Prostate gland (tissue), 2 donors: ENCODE measurements at regions not wholly inside any gene's neighbourhood (a gene's known extent, or its start where the extent isn't known, plus 50 kb on each side); places are given as distances from the start of the nearest gene placed in this dataset.

Experiments
- DNase-seq: peaks from one replicate; pipeline ENCODE4 v3.0.0-alpha.2; 2019; ENCODE audit warnings: low spot score
- H3K27ac ChIP-seq, 2 donors: fragments of 200-600 bp; sonication (generic); 2 replicates each; pipeline ENCODE4 v1.5.1; 2017 to 2019
- H3K27me3 ChIP-seq: fragments of 200-600 bp; sonication (generic); replicated peaks from 2 replicates; pipeline ENCODE4 v1.5.1; 2019; ENCODE audit not compliant: insufficient read depth
- H3K36me3 ChIP-seq, 2 donors: fragments of 200-600 bp; sonication (generic); 1 replicate in 1 of 2; 2 replicates in 1 of 2; pipeline versions ENCODE4 v1.5.1 to v1.8.1; 2017 to 2019
- H3K4me1 ChIP-seq: fragments of 200-600 bp; sonication (generic); replicated peaks from 2 replicates; pipeline ENCODE4 v1.5.1; 2019
- H3K4me3 ChIP-seq, 2 donors: fragments of 200-600 bp; sonication (generic); 2 replicates each; pipeline ENCODE4 v1.5.1; 2017 to 2019
- H3K9me3 ChIP-seq: fragments of 200-600 bp; sonication (generic); 2 replicates; pipeline ENCODE4 v1.5.1; 2017
- POLR2A ChIP-seq: fragments of 450-650 bp; IDR thresholded peaks from one replicate; pipeline ENCODE4 v1.6.1; 2016; ENCODE audit warnings: antibody characterized with exemption, mild to moderate bottlenecking
- POLR2AphosphoS5 ChIP-seq: sonication (generic); formaldehyde crosslinking; IDR thresholded peaks from one replicate; pipeline ENCODE4 v1.6.1; 2017; ENCODE audit warnings: antibody characterized with exemption
- WGBS: methylation state at CpG from one replicate; pipeline ENCODE4 v1.1.5; 2018; 5-methylcytosine and 5-hydroxymethylcytosine counted together
- intact Hi-C: fragments of 100-400 bp; cut with DNase I; formaldehyde crosslinking; loops from one replicate; pipeline ENCODE4 v1.14.2; 2022
- TF ChIP-seq, protein P1 (sequence below), 4 experiments: fragments of 200-600 bp in 2 of 4; fragments of 450-650 bp in 2 of 4; sonication (generic) in 2 of 4; IDR thresholded peaks; 1 replicate in 3 of 4; 2 replicates in 1 of 4; pipeline ENCODE4 v1.5.1; 2016 to 2019; ENCODE audit warnings: antibody characterized with exemption in 4 of 4, mild to moderate bottlenecking in 2 of 4, moderate library complexity in 2 of 4

DNA sequence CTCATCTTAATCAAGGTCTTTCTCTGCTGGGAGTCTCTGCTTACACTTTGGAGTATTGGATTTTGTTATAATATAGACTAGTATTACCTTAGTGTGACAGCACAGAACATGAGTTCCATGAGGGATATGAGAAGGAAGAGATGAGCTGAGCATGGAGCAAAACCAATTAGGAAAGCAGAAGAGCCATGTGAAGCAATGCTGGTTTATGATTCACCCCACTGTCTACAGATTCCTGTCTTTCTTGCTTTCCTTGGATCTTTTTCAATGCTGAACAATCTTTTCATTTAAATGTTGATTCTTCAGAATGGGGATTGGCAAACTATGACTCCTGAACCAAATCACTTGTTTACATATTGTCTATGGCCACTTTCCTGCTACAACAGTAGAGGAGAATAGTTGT lies 70.4 kb upstream of the KITLG start:
- Histone ChIP-seq H3K4me1 (no peaks in the 10 kb centered on the region), H3K36me3 (no peaks in the 10 kb centered on the region), H3K27ac (no peak overlapping the region), H3K9me3 (no peaks in the 10 kb centered on the region), H3K27me3 (peaks cover 2% of the 10 kb centered on the region), H3K4me3 (no peak overlapping the region)
- TF ChIP-seq, protein P1, sequence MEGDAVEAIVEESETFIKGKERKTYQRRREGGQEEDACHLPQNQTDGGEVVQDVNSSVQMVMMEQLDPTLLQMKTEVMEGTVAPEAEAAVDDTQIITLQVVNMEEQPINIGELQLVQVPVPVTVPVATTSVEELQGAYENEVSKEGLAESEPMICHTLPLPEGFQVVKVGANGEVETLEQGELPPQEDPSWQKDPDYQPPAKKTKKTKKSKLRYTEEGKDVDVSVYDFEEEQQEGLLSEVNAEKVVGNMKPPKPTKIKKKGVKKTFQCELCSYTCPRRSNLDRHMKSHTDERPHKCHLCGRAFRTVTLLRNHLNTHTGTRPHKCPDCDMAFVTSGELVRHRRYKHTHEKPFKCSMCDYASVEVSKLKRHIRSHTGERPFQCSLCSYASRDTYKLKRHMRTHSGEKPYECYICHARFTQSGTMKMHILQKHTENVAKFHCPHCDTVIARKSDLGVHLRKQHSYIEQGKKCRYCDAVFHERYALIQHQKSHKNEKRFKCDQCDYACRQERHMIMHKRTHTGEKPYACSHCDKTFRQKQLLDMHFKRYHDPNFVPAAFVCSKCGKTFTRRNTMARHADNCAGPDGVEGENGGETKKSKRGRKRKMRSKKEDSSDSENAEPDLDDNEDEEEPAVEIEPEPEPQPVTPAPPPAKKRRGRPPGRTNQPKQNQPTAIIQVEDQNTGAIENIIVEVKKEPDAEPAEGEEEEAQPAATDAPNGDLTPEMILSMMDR (IDR thresholded peaks at IDR 0.05), result no peak
- no peak for TF ChIP-seq POLR2AphosphoS5
- no peak for TF ChIP-seq POLR2A
- DNase-seq, result no peak
- intact Hi-C loops, result no loop called here

DNA sequence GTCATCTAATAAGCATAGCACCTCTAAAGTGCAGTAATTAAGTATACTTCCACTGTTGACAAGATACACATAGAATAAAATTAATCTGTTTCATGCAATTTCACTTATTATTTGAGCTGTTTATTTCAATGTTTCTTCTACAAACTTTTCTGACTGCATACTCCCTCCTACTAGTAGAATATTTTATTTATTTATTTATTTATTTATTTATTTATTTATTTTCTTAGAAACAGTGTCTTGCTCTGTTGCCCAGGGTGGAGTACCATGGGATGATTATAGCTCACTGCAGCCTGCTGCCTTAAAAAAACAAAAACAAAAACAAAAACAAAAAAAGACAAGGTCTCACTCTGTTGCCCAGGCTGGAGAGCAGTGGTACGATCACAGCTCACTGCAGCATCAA lies 68.4 kb upstream of the KITLG start:
- H3K4me1 ChIP-seq, result no peaks in the 10 kb centered on the region
- 94% methylated on average over 1 of the region's 1 CpG for WGBS
- intact Hi-C loops, result no loop called here
- no peak for DNase-seq
- H3K36me3 ChIP-seq, result no peaks in the 10 kb centered on the region
- no peaks in the 10 kb centered on the region for H3K9me3 ChIP-seq
- H3K27ac ChIP-seq, result no peak overlapping the region
- H3K4me3 ChIP-seq, result no peak overlapping the region
- peaks cover 2% of the 10 kb centered on the region for H3K27me3 ChIP-seq
- TF ChIP-seq POLR2A, result no peak
- no peak for TF ChIP-seq POLR2AphosphoS5
- TF ChIP-seq, protein P1 (IDR thresholded peaks at IDR 0.05), result no peak

DNA sequence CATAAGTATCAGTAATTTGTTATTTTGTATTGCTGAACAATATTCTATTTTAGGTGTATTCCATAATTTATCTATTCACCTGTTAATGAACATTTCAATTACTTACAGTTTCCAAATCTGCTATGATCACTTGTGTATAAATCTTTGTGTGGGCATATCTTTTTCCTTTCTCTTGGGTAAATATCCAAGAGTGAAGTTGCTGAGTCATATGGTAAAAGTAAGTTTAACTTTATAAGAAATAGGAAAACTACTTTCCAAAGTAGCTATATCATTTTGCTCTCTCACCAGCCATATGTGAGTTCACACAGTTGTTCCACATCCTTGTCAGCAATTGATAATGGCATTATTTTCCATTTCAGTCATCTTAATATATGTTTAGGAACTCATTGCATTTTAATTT lies 66.6 kb upstream of the KITLG start:
- Histone ChIP-seq H3K36me3 (no peaks in the 10 kb centered on the region), H3K9me3 (no peaks in the 10 kb centered on the region), H3K4me1 (no peaks in the 10 kb centered on the region), H3K27me3 (peaks cover 2% of the 10 kb centered on the region), H3K4me3 (no peak overlapping the region), H3K27ac (no peak overlapping the region)
- intact Hi-C loops, result no loop called here
- DNase-seq, result no peak
- TF ChIP-seq, protein P1 (IDR thresholded peaks at IDR 0.05), result no peak
- no peak for TF ChIP-seq POLR2AphosphoS5
- no peak for TF ChIP-seq POLR2A

DNA sequence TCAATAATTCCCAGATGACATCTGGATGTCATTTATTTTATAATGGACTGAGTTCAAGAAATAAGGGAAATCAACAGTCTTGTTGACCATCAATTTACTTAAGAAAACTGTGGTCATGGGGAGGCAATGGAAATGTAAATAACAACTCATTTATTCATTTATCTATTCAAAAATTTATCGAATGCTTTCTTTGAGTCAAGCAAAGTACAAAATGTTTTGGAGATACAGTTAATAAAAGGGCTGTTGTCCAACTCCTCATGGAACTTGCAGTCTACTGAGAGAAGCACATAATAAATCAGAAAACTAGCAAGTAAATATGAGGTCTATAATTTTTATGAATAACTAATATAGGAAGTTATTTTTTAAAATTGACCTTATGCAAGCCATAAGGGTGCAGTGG lies 65.5 kb upstream of the KITLG start:
- Histone ChIP-seq H3K27me3 (peaks cover 2% of the 10 kb centered on the region), H3K4me3 (no peak overlapping the region), H3K27ac (no peak overlapping the region), H3K36me3 (no peaks in the 10 kb centered on the region), H3K4me1 (no peaks in the 10 kb centered on the region), H3K9me3 (no peaks in the 10 kb centered on the region)
- no peak for DNase-seq
- intact Hi-C loops, result no loop called here
- TF ChIP-seq POLR2A (no peak), POLR2AphosphoS5 (no peak)
- TF ChIP-seq, protein P1 (IDR thresholded peaks at IDR 0.05), result no peak
- WGBS, result 51% methylated on average over 1 of the region's 1 CpG

DNA sequence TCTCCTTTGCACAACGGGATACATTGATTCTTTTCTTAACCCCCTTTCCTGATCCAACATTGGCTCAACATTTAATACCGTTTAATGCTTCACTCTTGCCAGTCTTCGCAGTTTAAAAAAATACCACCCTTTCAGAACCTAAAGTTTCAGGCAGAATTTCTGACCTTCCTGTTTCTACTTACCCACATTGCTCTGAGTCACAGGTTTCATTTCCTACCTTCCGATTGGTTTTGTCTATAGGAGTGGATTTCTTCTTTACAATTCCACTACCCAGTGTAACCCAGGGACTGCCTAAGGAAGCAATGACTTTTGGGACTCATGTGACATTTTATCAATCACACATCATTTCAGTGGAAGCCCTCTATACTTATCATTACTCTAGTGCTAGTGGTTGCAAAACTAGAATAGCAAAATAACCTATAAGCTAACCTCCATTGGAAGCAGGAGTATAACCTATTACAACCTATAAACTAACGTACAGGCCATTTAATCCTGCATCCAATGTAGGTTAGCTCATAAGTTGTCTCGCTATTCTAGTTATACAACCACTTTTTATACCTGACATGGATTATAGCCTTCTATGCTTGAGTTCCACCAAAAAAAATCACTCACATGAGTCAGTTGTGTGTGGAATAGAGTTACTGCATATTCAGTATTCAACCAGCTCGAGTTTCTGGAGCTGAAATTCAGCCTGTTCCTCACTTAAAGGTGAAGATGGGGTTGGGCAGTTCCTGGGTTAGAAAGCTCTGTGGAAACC lies 64.9 kb upstream of the KITLG start:
- intact Hi-C loops, result no loop called here
- Histone ChIP-seq H3K9me3 (no peaks in the 10 kb centered on the region), H3K4me3 (no peak overlapping the region), H3K27me3 (peaks cover 2% of the 10 kb centered on the region), H3K36me3 (no peaks in the 10 kb centered on the region), H3K27ac (no peak overlapping the region), H3K4me1 (no peaks in the 10 kb centered on the region)
- 87% methylated on average over 7 of the region's 7 CpGs for WGBS
- DNase-seq, result no peak
- TF ChIP-seq POLR2A, result no peak
- TF ChIP-seq, protein P1 (IDR thresholded peaks at IDR 0.05), result no peak
- TF ChIP-seq POLR2AphosphoS5, result no peak
